SU-DHL-6 (cell line): ENCODE measurements at regions not wholly inside any gene's neighbourhood (a gene's known extent, or its start where the extent isn't known, plus 50 kb on each side); places are given as distances from the start of the nearest gene placed in this dataset.

ENCODE experiments used
- H2AFZ ChIP-seq: fragments of 200-600 bp; sonication (generic); 2 replicates; pipeline ENCODE4 v1.6.1; 2014; ENCODE audit warnings: low read depth, mild to moderate bottlenecking, moderate library complexity, mixed read lengths, antibody characterized with exemption, low read length; ENCODE audit not compliant: severe bottlenecking
- H3F3A ChIP-seq: fragments of 200-600 bp; shearing (Covaris generic); 2 replicates; pipeline ENCODE4 v1.6.0; 2016; ENCODE audit warnings: antibody characterized with exemption, mild to moderate bottlenecking; ENCODE audit not compliant: insufficient read depth
- H3K27ac ChIP-seq: fragments of 200-600 bp; sonication (generic); 2 replicates; pipeline ENCODE4 v1.5.1; 2016; ENCODE audit warnings: low read depth, mild to moderate bottlenecking, low read length, moderate library complexity, mixed read lengths
- H3K27me3 ChIP-seq: fragments of 200-600 bp; sonication (generic), shearing (Covaris generic); 2 replicates; pipeline ENCODE4 v1.6.0; 2014; ENCODE audit warnings: mild to moderate bottlenecking, low read length
- H3K36me3 ChIP-seq: fragments of 200-600 bp; sonication (generic); 2 replicates; pipeline ENCODE4 v1.6.1; 2014; ENCODE audit warnings: mild to moderate bottlenecking, low read length, mixed read lengths
- H3K4me2 ChIP-seq: fragments of 300-600, 200-600 bp; shearing (Covaris generic), sonication (generic); 2 replicates; pipeline ENCODE4 v1.6.0; 2014; ENCODE audit warnings: low read length, low read depth, mild to moderate bottlenecking; ENCODE audit not compliant: poor library complexity, severe bottlenecking
- H3K4me3 ChIP-seq: fragments of 200-600 bp; sonication (generic); 2 replicates; pipeline ENCODE4 v1.5.1; 2014; ENCODE audit warnings: antibody characterized with exemption, low read length, mild to moderate bottlenecking, mixed read lengths; ENCODE audit not compliant: insufficient read depth, poor library complexity, severe bottlenecking
- H3K79me2 ChIP-seq: fragments of 200-600 bp; sonication (generic); 2 replicates; pipeline ENCODE4 v1.6.1; 2014; ENCODE audit warnings: mild to moderate bottlenecking, low read length, moderate library complexity; ENCODE audit not compliant: insufficient read depth
- H3K9ac ChIP-seq: fragments of 200-600 bp; sonication (generic); 2 replicates; pipeline ENCODE4 v1.7.0; 2014; ENCODE audit warnings: mild to moderate bottlenecking, low read length
- H3K9me2 ChIP-seq: fragments of 200-600 bp; sonication (generic); replicated peaks from 2 replicates; pipeline ENCODE4 v1.6.1; 2014; ENCODE audit warnings: low read length; ENCODE audit not compliant: insufficient read depth
- H3K9me3 ChIP-seq: fragments of 200-600 bp; sonication (generic); 2 replicates; pipeline ENCODE4 v1.6.1; 2014; ENCODE audit warnings: low read length, mixed read lengths; ENCODE audit not compliant: insufficient read depth
- H4K20me1 ChIP-seq: fragments of 200-600 bp; sonication (generic); 2 replicates; pipeline ENCODE4 v1.6.1; 2014; ENCODE audit warnings: low read depth, mild to moderate bottlenecking, antibody characterized with exemption, low read length, moderate library complexity, mixed read lengths
- CTCF ChIP-seq: fragments of 200-600 bp; sonication (generic); IDR thresholded peaks from one replicate; pipeline ENCODE4 v1.5.1; 2017; ENCODE audit warnings: antibody characterized with exemption, mild to moderate bottlenecking, low read length, moderate library complexity; ENCODE audit not compliant: insufficient read depth, poor library complexity, severe bottlenecking
- EZH2phosphoT487 ChIP-seq: fragments of 200-600 bp; sonication (generic), shearing (Covaris generic); conservative IDR thresholded peaks from 2 replicates; pipeline ENCODE4 v1.6.1; 2018; ENCODE audit warnings: mild to moderate bottlenecking, antibody characterized with exemption, low read length, moderate library complexity, mixed read lengths

- H3K9ac ChIP-seq = no peak overlapping the region
- no peaks in the 10 kb centered on the region for H4K20me1 ChIP-seq
- H3K27me3 ChIP-seq = no peaks in the 10 kb centered on the region
- H3F3A ChIP-seq = no peaks in the 10 kb centered on the region
- H3K27ac ChIP-seq = no peak overlapping the region
- no peaks in the 10 kb centered on the region for H3K9me3 ChIP-seq
- no peaks in the 10 kb centered on the region for H3K9me2 ChIP-seq
- H3K79me2 ChIP-seq = no peaks in the 10 kb centered on the region
- no peak overlapping the region for H2AFZ ChIP-seq
- TF ChIP-seq CTCF = no peak
- no peak overlapping the region for H3K4me3 ChIP-seq
- H3K4me2 ChIP-seq = no peak overlapping the region
- H3K36me3 ChIP-seq = no peaks in the 10 kb centered on the region
Measured at GRCh38 chr20:55745840-55746239, 259.5 kb downstream of the CBLN4 start.

- no peak overlapping the region for H3K4me3 ChIP-seq
- no peaks in the 10 kb centered on the region for H3K79me2 ChIP-seq
- H3K9me3 ChIP-seq = no peaks in the 10 kb centered on the region
- H3K27ac ChIP-seq = no peak overlapping the region
- no peaks in the 10 kb centered on the region for H3F3A ChIP-seq
- no peak overlapping the region for H3K4me2 ChIP-seq
- H2AFZ ChIP-seq = no peak overlapping the region
- no peaks in the 10 kb centered on the region for H3K9me2 ChIP-seq
- no peaks in the 10 kb centered on the region for H3K27me3 ChIP-seq
- no peaks in the 10 kb centered on the region for H4K20me1 ChIP-seq
- no peak overlapping the region for H3K9ac ChIP-seq
- H3K36me3 ChIP-seq = no peaks in the 10 kb centered on the region
- TF ChIP-seq EZH2phosphoT487 = no peak
Measured at GRCh38 chr20:55744896-55745295, 260.4 kb downstream of the CBLN4 start.

- no peak overlapping the region for H2AFZ ChIP-seq
- no peaks in the 10 kb centered on the region for H3F3A ChIP-seq
- no peaks in the 10 kb centered on the region for H4K20me1 ChIP-seq
- no peak overlapping the region for H3K27ac ChIP-seq
- H3K9ac ChIP-seq = no peak overlapping the region
- H3K4me3 ChIP-seq = no peak overlapping the region
- no peaks in the 10 kb centered on the region for H3K27me3 ChIP-seq
- H3K36me3 ChIP-seq = no peaks in the 10 kb centered on the region
- H3K9me2 ChIP-seq = no peaks in the 10 kb centered on the region
- no peaks in the 10 kb centered on the region for H3K79me2 ChIP-seq
- H3K4me2 ChIP-seq = no peak overlapping the region
- H3K9me3 ChIP-seq = no peaks in the 10 kb centered on the region
- TF ChIP-seq EZH2phosphoT487 = no peak
- no peak for TF ChIP-seq CTCF
Measured at GRCh38 chr20:55741801-55742200, 263.5 kb downstream of the CBLN4 start.

- no peak for TF ChIP-seq CTCF
- no peak for TF ChIP-seq EZH2phosphoT487
Measured at GRCh38 chr20:55740076-55740475, 265.2 kb downstream of the CBLN4 start.

More at GRCh38 chr20:55740076-55740475, 265.2 kb downstream of the CBLN4 start:
- no peaks in the 10 kb centered on the region for H3K27me3 ChIP-seq
- H3K9me2 ChIP-seq = no peaks in the 10 kb centered on the region
- H3K9me3 ChIP-seq = no peaks in the 10 kb centered on the region
- no peaks in the 10 kb centered on the region for H3K36me3 ChIP-seq
- H3K9ac ChIP-seq = no peak overlapping the region
- H3K79me2 ChIP-seq = no peaks in the 10 kb centered on the region
- no peaks in the 10 kb centered on the region for H4K20me1 ChIP-seq
- no peak overlapping the region for H3K4me2 ChIP-seq
- H3K27ac ChIP-seq = no peak overlapping the region
- no peak overlapping the region for H3K4me3 ChIP-seq
- no peak overlapping the region for H2AFZ ChIP-seq
- H3F3A ChIP-seq = no peaks in the 10 kb centered on the region
